GM21723 (cell line): ENCODE measurements at regions not wholly inside any gene's neighbourhood (a gene's known extent, or its start where the extent isn't known, plus 50 kb on each side); places are given as distances from the start of the nearest gene placed in this dataset.
A peak's percentile ranks its signal among the peaks of the same experiment; 100 is the strongest.

ENCODE experiments used
- ATAC-seq: cut with Tn5 transposase; IDR thresholded peaks from one replicate; pipeline ENCODE4 v1.9.1; 2021; ENCODE audit warnings: mild to moderate bottlenecking, moderate library complexity; ENCODE audit not compliant: unreplicated experiment

DNA sequence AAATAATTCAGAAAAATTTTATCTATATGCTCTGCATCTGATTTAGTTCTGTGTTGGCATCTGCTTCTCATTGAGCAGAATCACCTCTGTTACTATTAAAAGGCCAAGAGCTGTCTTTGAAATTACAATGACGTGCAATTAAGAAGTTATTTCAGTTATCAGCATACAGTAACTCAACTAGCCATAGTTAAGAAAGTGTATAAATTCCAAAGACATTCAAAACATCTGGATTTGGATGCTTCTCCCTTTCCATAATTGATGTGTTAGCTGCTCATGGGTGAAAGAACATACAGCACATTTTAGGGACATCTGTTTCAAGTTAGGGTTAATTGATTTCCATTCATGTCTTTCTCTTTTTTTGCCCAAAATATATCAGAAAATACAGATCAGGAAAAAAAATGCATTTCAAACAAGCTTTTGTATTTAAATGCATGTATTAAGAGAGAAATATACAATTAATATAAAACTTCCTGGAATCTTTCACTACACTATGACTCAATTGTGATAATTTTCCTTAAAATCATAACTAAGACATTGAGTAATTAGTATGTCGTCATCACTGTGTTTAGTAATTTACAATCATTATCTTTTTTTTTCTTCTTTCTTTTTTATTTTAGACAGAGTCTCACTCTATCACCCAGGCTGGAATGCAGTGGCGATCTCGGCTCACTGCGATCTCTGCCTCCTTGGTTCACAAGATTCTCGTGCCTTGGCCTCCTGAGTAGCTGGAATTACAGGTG is 82.7 kb upstream of the MBNL1 start:
- ATAC-seq = no peak

DNA sequence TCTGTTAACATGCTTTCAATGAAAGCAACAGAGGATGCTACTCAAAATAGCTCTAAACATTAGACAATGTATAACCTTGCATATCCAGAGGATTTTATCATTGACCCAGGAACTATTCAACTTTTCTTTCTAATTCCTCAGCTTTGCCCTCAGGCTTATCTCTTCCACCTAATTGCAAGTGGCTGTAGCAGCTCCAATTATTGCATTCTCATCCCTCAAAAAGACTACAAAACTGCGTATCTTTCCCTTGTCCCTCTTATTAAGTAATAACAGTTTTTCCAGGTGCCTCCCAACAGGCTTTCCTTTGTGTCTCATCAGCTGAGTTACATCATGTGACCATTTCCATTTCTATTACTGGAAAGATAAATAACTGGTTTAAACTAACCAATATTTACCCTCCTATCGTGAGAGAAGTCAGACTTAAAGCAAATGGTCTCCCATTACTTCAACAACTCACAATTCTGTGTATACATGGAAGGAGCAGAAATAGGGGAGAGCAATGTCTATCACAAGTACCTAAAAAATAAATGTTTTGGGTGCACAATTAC is 78.0 kb upstream of the MBNL1 start:
- ATAC-seq = no peak

DNA sequence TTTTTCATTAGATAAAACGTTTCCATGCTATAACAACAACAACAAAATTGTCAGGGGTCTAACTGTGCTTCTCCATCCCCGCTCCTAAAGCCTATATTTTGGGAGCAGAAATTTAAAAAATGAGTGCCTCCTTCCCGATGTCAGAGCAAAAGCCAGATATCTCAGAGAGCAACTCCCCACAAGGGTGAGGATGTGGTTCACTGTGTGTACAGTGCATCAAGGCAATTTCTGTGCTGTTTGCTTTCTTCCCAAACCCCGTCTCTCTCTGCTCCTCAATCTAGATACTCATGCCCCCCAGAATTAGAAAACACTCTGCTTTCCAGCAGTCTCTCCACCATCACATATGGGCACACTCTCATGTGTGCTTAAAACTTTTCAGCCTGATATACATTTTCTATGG is 76.7 kb upstream of the MBNL1 start:
- ATAC-seq = no peak

DNA sequence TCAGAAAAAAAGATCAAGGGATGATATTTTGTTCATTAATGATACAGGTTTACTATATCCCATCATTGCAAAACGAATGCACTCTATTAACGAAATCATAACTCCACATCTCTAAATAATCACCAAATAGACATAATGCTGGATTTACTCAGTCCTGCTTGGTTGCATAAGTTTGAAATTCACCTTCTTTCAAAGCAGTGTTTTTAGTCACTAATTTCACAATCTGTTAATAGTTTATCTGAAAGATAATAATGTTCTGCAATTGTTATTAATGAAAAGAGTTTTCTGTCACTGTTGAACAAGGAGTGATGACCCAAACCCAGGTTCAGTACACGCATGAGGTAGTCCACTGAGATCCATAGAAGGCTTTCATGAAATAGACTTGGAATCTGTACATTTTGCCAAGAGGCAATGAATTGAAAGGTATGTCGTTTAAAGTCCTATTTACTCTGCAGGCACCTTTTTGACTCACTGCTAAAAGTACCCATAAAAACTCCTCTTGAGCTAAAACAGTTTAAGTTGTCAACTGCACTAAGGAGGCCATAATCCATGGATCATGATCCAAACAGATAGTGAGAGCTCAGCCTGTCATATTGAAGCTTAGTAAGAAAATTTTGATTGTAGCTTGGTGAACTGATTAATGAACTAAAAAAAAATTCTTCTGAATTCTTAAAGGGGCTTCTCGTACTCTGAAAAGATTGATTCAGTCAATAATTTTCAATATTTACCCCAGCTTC is 75.6 kb upstream of the MBNL1 start:
- ATAC-seq = peak; percentile 5

DNA sequence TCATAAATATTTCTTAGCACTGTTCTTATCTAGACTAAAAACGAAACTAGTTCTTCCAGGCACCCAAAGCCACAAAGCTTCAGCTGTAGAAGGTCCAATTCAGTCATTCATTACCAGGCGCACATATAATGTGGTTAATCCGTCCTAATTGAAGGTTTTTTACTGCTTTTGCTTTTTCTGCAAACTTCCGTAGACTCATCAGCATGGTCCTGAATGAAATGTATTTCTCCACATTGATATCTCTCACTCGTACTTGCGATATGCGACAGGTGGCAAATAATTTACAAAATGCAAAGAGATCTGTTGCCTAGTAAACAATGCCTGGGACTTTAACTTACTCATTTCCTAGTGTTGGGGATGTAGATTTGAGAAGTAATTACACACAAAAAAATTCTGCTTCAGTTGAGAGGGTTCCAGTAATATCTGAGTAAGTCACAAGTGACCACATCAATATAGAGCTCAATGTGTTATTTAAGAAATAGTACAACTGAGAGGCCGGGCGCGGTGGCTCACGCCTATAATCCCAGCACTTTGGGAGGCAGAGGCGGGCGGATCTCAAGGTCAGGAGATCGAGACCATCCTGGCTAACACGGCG is 75.0 kb upstream of the MBNL1 start:
- peak; percentile 61 for ATAC-seq

DNA sequence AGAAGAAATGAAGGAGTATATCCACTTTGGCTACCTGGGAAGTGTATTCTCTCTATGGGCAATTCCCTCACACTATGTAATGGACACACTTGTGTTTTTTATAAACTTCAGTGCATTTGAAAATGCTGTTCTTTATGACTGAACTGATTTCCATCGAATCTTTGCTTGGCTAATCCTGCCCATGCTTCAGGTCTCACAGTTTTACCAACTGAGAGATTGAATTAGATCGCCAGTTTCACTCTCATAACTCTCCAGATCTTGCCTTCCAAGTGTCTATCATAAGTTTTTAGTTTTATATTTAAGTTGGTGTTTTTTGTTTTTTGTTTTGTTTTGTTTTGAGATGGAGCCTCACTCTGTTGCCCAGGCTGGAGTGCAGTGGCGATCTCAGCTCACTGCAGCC is 73.5 kb upstream of the MBNL1 start:
- ATAC-seq = no peak

DNA sequence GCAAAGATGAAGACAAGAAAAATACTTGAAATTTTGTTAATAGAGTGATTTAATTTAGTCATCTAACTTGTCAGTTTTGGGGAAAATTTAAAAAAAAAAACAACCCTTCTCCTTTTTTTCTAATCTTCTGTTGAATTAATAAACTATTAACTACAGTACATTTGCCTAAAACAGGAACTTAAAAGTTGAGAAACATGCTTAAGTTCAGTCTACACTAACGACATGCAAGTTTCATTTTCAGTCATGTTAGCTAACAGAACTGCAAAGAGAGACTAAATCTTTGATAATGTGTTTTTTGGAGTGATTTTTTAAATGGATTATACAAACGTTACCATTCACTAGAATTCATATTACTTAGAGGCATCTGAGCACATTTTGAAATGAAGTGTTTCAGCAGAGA is 71.9 kb upstream of the MBNL1 start:
- ATAC-seq = peak; percentile 34

DNA sequence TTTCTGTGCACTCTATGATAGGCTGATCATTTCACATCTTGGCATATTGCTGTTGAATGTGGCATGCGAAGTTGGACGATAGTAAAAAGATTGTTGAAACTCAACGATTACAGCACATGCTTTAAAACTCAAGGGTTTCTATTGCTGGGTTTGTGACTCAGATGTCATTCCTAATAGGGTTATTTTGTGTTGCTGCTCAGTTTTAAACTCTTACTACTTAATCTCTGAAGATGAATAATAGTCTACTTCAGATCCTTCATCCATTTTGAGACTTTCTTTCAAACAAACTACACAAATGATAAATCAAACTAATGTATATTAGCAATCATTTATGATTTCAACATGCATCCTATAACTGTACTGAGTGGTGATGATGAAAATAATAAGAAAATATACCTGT is 71.3 kb upstream of the MBNL1 start:
- no peak for ATAC-seq

DNA sequence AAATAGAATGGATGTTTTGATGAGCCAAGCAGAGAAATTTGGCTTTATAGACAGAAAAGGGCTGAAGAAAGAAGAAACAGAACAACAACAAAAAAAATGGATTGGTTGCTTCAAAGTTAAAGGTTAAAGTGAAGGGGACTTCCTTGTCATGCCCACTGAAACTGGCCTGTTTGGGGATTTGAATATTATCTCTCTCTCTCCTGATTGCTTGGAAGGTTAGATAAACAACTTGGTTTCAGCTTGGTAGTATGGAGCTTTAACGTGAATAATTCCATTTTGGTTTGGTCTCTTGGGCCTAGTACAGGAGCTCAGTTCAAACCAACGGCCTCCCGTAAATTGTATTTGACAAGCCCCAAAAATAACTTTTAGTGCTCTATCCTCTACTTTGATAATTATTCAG is 70.8 kb upstream of the MBNL1 start:
- peak; percentile 24 for ATAC-seq

DNA sequence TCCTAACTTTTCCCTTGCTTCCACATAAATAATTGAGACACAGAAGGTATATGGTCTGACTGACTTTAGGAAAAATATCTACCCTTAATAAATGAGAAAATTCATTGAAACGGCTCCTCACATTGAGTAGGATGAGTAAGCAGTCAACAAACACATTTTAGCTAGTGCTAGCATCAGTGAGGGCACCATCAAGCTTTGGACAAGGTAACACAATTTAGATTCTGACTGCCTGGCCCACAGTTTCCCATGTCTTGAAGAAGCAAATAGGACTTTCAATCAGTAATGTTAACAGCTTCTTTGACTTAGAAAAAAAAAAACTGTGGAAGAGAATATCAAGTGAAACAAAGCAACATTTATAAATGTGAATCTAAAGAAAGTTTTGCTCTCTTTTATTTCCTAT is 70.1 kb upstream of the MBNL1 start:
- ATAC-seq = no peak

DNA sequence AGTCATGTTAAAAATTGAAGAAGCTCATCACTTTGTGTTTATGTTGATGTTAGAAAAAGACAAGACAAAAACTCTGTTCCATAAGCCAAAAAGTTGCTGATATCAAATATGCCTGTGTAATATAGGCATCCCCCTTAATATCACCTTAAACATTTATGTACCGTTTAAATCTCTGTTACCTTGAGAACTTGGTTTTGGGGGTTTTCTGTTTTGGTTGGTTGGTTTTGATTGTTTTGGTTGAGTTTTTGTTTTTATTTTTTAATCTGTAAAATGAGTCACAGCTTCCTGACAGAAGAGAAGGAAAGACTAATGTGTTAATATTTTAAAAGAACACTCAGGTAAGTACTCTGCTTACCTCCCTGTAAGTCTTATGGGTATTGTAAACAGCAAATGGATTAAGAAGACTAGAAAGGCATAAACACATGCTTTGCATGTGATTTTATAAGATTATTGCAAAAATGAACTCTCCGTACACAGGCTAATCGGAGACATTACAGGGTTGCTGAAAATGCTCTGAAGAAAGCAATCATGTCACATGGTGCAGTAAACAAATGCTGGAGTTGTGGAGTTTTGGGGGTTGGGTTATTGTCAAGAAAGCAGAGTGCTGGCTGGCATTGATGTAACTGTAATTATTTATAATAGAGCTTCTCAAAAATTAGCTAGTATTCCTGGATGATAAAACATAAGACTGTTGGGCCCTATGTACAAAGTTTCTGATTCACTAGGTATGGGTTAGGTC is 69.5 kb upstream of the MBNL1 start:
- peak; percentile 34 for ATAC-seq

DNA sequence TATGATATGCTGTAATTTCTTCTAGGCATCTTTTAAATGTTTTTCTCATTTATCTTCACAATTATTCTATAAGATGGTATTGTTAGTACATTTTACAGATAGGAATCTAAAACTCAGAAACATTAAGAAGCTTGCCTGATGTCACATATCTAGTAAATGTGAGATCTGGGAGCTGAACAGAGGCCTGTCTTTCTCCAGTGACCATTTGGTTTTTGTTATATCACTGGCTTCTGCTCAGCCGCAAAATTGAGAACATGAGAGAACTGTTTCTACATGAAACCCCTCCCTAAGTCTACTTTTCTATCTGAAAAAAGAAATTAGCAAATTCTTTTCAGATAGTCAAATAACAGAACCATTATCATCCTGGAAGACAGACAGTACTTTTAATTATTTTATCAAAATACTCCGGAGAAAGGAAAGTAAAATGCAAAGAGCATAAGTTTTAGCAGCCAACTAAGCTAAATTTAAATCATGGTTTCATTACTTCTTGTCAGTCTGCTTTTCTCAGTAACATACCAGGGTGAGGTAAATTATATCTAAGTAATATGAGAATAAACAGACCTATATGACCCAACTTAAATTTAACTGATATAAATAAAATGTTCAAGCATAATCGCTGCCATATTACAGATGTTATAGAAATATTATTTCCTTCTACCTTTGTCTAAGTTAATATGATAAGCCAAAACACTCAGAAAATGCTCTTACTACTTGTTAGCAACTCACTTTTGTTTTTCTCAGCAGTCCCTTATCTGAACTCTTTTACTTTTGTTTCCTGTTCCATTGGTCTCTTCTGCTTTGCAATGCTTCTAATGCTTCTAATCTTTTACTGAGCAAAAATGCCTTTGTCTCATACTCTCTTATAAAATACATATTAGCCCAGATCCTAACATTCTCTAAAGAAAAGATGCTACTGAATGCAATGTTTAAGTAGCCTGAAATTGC is 68.0 kb upstream of the MBNL1 start:
- peak; percentile 36 for ATAC-seq

DNA sequence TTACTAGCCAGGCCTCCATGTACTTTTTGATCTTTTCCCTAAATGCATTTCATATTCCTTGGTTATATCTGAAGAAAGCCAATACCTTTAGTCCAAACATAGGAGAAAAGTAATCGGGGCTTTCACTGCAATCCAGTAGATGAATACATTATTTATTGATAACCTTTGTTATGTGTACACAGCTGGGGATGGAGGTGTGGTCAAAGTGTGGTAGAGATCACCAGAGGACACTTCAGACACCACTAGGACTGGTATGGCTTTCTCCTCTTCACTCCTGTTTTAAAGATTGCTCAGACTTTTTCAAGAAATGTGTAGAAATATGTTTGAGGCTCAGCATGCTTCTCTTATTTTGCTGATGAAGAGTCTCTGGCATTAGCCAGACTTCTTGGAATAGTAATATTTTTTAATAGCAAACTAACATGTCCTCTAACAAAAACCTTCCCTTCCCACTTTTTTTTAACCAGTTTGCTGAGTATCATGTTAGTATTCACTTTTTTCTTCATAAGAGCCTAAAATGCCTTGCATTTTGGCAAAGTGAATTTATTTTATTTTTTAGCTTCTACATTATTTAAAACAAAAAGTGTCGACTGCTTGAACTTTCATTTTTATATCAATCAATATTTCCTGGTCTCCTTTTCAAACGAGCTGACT is 65.6 kb upstream of the MBNL1 start:
- ATAC-seq = peak; percentile 34

DNA sequence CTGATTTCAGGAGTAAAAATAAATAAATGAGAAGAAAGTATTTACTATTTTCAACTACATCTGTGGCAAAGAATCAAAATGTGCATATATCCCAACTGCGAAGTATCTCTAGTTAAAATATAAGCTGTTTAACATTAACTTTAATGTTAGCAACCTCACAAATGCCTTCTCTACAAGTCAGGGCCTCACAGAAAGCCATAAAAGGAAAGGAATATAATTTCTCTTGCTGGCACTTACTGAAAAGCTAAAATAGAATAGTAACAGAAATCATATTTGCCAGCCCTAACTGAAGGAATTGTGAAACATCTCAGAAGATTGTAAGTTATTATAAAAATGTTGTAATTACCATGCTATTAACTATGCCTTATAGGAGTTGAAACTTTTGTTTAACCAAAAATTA is 65.1 kb upstream of the MBNL1 start:
- ATAC-seq = no peak

DNA sequence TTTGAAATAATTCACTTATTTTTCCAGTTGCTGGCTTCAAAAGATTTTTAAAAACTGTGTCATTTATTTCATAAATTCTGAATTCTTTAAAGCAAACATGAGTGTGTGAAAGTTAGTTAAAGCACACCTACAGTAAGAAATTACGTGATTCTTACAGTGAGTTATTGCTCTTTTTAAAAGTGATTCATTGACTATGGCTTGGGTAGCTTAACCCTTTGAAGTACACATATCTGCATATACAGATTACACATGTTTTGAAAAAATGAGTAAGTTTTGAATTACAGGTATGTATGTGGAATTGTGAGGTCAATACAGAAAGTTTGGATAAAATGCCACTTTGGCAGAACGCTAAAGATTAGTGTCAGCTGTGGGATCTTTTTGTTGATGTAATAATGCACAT is 64.5 kb upstream of the MBNL1 start:
- no peak for ATAC-seq

DNA sequence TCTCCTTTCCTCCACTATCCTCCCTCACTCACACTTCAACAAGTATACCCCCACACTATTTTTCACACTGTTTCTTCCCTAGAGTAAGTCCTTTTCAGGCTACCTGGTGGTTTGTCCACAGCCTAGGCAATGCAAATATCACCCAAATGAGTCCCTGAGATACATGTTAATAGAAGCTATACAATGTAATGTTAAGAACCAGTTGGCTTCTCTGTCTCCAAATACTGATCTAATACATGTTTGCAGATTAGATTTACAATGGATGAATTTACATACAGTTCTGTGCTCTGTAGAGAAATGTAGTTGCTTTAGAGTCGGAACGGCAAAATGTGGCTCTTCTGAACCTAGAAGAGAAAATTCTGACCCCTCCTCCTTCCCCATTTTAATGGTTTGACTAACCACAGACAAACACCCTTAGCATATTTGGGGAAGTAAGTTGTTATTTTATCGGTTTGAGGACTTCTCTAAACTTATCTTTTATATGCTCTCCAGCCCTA is 63.6 kb upstream of the MBNL1 start:
- peak; percentile 48 for ATAC-seq

DNA sequence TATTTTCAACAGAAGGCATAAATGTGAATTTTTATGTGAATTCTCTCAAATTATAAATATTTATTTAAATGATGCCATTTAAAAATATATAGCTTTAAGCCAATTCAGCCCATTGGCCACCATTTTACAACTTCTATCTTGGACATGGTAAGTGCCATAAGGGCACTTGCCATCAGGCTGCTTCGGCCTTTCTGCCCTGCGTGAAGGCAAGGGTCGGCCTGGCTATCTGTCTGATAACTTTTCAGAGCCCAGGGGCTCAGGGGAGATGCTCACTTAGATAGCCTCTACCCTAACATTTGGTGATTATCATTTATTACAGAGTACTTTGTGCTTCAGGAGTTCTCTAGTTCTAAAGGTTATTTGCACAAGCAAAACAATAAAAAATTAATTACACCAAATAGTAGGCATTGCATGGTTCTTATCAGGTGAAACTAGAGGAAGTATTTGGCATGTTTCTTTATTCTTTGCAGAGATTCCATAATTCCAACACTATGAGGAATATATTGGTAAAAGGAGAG is 62.4 kb upstream of the MBNL1 start:
- ATAC-seq = no peak

DNA sequence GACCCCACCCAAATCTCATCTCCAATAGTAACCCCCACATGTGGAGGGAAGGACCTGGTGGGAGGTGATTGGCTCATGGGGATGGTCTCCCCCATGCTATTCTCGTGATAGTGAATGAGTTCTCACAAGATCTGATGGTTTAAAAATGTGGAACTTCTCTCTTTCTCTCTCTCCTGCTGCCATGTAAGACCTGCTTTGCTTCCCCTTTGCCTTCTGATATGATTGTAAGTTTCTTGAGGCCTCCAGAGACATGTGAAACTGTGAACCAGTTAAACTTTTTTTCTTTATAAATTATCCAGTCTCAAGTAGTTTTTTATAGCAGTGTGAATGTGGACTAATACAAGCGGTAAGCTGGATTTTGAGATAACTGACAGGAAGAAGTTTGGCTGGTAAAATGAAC is 60.3 kb upstream of the MBNL1 start:
- ATAC-seq = no peak

DNA sequence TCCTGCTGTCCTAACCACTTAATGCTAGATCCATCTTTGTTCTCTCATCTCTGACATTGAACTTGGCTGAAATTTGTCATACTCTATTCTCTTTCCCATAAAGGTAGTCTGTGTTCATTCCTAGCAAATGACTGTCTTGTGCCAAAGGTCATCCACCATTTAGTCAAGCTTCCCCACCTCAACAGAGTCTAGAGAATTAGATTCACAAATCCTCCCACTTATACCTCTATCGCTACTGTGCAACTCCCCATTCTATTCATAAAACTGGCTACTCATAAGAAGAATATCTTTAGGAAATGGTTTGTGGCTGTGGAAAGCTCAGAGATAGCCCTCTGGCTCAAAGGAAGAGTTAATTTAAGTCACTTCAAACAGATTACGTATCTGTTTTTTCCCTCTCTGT is 59.7 kb upstream of the MBNL1 start:
- ATAC-seq = no peak
